Suprapubic skin (tissue), 3 donors: ENCODE measurements at regions not wholly inside any gene's neighbourhood (a gene's known extent, or its start where the extent isn't known, plus 50 kb on each side); places are given as distances from the start of the nearest gene placed in this dataset.

Experiments used
- EP300 ChIP-seq: sonication (generic); formaldehyde crosslinking; IDR thresholded peaks from one replicate; pipeline ENCODE4 v1.6.1; 2017; ENCODE audit warnings: antibody characterized with exemption
- POLR2A ChIP-seq, 2 donors: fragments of 450-650 bp; IDR thresholded peaks; one replicate each; pipeline ENCODE4 v1.6.1; 2017; ENCODE audit warnings: antibody characterized with exemption in 2 of 2, mild to moderate bottlenecking in 2 of 2, moderate library complexity in 2 of 2
- TF ChIP-seq, protein P1 (sequence below), 2 donors: fragments of 200-600 bp in 1 of 2; fragments of 450-650 bp in 1 of 2; sonication (generic) in 1 of 2; IDR thresholded peaks; one replicate each; pipeline ENCODE4 v1.5.1; 2016 to 2019; ENCODE audit warnings: antibody characterized with exemption in 2 of 2, mild to moderate bottlenecking in 1 of 2, moderate library complexity in 1 of 2

DNA sequence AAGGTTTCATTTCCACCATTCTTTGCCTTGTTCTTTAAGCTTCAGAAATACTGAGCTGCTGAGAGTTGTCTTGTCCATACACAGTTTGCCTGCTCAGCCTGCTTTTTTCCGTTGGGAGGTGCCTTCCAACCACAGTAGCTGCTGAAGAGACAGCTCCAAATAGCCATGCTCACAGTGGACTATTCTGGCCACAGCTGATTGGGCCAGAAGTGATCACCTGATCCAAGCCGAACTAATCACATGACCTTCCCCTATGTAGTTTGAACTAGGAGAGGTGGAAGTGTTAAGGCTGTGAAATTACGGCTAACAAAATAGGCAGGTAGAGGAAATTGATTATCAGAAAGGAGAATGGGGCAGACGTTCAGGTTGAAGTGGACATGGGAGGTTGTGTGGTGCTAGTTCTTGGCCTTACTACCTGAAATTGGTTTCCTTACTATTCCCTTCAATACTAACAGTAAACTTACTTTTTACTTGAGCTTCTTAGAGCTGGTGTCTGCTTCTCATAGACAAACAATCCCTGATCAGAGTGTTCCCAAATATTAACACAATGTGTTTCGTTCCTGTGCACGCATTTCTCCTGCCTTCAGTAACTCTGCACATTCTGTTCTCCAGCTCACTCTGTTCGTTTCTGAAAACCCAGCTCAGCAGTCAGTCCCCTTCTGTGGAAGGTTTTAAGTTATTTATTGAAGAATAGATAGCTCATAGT is 136.1 kb downstream of the RWDD3 start:
- no peak for TF ChIP-seq POLR2A (IDR thresholded peaks at IDR 0.05)
- TF ChIP-seq, protein P1, sequence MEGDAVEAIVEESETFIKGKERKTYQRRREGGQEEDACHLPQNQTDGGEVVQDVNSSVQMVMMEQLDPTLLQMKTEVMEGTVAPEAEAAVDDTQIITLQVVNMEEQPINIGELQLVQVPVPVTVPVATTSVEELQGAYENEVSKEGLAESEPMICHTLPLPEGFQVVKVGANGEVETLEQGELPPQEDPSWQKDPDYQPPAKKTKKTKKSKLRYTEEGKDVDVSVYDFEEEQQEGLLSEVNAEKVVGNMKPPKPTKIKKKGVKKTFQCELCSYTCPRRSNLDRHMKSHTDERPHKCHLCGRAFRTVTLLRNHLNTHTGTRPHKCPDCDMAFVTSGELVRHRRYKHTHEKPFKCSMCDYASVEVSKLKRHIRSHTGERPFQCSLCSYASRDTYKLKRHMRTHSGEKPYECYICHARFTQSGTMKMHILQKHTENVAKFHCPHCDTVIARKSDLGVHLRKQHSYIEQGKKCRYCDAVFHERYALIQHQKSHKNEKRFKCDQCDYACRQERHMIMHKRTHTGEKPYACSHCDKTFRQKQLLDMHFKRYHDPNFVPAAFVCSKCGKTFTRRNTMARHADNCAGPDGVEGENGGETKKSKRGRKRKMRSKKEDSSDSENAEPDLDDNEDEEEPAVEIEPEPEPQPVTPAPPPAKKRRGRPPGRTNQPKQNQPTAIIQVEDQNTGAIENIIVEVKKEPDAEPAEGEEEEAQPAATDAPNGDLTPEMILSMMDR (IDR thresholded peaks at IDR 0.05), result no peak
- no peak for TF ChIP-seq EP300
